ENCODE measurements at regions not wholly inside any gene's neighbourhood (a gene's known extent, or its start where the extent isn't known, plus 50 kb on each side); places are given as distances from the start of the nearest gene placed in this dataset.

DNA sequence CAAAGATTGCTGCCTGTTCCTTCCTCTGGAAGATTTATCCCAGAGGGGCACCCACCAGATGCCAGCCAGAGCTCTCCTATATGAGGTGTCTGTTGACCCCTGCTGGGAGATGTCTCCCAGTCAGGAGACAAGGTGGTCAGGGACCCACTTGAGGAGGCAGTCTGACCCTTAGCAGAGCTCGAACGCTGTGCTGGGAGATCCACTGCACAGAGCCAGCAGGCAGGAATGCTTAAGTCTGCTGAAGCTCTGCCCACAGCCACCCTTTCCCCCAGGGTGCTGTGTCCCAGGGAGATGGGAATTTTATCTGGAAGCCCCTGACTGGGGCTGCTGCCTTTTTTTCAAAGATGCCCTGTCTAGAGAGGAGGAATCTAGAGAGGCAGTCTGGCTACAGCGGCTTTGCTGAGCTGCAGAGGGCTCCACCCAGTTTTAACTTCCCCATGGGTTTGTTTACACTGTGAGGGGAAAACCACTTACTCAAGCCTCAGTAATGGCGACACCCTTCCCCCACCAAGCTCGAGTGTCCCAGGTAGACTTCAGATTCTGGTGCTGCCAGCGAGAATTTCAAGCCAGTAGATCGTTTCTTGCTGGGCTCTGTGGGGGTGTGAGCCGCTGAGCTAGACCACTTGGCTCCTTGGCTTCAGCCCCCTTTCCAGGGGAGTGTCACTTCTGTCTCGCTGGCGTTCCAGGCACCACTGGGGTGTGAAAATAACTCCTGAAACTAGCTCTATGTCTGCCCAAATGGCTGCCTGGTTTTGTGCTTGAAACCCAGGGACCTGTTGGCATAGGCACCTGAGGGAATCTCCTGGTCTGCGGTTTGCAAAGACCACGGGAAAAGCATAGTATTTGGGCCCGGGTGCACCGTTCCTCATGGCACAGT, 51.1 kb upstream of the PDC start:
- no peak overlapping the region for H3K9ac ChIP-seq (ENCODE audit: low read length)
- no peak overlapping the region for H3K4me2 ChIP-seq (ENCODE audit: low read depth, low read length, poor library complexity, severe bottlenecking)
- no peaks in the 10 kb centered on the region for H3K27me3 ChIP-seq (ENCODE audit: low read length)
- no peaks in the 10 kb centered on the region for H3K9me3 ChIP-seq (ENCODE audit: insufficient read depth, low read length)
- H3K79me2 ChIP-seq (ENCODE audit: insufficient read depth, low read length) = no peaks in the 10 kb centered on the region
- no peak overlapping the region for H3K27ac ChIP-seq (ENCODE audit: low read depth, low read length)
- no peaks in the 10 kb centered on the region for H3K36me3 ChIP-seq (ENCODE audit: low read length)
- no peaks in the 10 kb centered on the region for H4K20me1 ChIP-seq (ENCODE audit: low read depth, low read length)
- no peaks in the 10 kb centered on the region for H3K9me2 ChIP-seq (replicated peaks; ENCODE audit: insufficient read depth, low read length)
- H2AFZ ChIP-seq (ENCODE audit: low read depth, low read length, severe bottlenecking) = no peak overlapping the region
- H3K4me3 ChIP-seq (ENCODE audit: insufficient read depth, low read length, poor library complexity, severe bottlenecking) = no peak overlapping the region
- TF ChIP-seq, protein P1, sequence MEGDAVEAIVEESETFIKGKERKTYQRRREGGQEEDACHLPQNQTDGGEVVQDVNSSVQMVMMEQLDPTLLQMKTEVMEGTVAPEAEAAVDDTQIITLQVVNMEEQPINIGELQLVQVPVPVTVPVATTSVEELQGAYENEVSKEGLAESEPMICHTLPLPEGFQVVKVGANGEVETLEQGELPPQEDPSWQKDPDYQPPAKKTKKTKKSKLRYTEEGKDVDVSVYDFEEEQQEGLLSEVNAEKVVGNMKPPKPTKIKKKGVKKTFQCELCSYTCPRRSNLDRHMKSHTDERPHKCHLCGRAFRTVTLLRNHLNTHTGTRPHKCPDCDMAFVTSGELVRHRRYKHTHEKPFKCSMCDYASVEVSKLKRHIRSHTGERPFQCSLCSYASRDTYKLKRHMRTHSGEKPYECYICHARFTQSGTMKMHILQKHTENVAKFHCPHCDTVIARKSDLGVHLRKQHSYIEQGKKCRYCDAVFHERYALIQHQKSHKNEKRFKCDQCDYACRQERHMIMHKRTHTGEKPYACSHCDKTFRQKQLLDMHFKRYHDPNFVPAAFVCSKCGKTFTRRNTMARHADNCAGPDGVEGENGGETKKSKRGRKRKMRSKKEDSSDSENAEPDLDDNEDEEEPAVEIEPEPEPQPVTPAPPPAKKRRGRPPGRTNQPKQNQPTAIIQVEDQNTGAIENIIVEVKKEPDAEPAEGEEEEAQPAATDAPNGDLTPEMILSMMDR (IDR thresholded peaks at IDR 0.05; ENCODE audit: insufficient read depth, low read length, poor library complexity, severe bottlenecking) = no peak
- no peak for TF ChIP-seq EZH2phosphoT487 (conservative IDR thresholded peaks at IDR 0.05; ENCODE audit: low read length)
- H3F3A ChIP-seq (ENCODE audit: insufficient read depth) = no peaks in the 10 kb centered on the region
